NCI-H1105 treated with DMSO at 0.1 percent for 48 hours (cell line): ENCODE measurements at regions not wholly inside any gene's neighbourhood (a gene's known extent, or its start where the extent isn't known, plus 50 kb on each side); places are given as distances from the start of the nearest gene placed in this dataset.
A peak's percentile ranks its signal among the peaks of the same experiment; 100 is the strongest.

ENCODE experiments used
- DNase-seq: peaks from one replicate; lab custom pipeline; 2025; lab: John Stamatoyannopoulos, UW

- DNase-seq, result no peak
These were observed 372.4 kb downstream of the TGFB2 start for GRCh38 chr1:218717575-218717974.

DNA sequence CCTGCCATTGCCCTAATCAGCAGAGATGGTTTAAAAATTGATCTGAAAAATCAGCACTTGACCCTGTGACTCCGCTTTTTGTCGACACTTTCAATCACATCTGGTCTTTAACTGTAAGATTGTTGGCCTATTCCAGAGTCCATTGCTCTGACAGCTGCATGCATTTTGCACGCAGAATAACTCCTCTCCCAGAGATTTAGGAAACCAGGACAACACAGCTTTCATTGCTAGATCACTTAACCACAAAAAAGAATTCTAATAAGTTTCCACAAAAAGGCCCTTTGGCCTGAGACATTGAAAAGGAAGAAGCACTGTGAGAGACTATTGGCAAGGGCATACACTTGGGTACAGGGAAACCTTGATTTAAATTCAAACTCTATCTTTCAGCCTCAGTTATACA lies 373.1 kb downstream of the TGFB2 start:
- DNase-seq, result no peak

GRCh38 chr1:218718977-218719376 lies 373.8 kb downstream of the TGFB2 start:
- no peak for DNase-seq

DNA sequence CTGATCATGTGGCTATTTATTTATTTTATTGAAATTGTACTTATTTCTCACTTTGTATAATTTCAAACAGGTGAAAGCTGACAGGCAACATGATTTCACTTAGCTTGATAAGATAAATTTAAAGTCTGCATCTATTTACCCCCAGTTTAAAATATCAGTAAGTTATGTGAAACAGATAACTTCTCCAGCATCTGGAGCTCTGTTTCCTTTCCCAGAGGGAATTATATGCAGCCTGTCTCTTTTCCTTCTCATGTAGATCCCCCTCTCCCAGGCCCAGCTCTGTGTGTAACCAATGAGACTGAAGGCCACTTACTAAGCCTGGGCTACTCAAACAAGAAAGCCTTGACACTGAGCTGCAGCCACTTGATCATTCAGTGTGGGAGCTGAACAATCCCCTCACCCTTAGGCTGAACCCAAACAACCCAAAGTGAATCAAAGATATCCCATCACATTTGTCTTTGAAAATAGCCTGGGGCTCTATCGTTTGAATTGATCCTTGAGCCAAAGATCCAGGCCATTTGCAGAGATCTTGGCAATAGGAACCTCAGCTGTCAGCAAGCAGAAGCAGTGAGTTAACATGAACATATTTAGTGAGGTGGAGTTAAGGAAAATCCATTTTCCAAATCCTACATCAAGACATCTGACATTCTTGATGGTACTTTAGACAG lies 383.9 kb downstream of the TGFB2 start:
- DNase-seq, result no peak

DNA sequence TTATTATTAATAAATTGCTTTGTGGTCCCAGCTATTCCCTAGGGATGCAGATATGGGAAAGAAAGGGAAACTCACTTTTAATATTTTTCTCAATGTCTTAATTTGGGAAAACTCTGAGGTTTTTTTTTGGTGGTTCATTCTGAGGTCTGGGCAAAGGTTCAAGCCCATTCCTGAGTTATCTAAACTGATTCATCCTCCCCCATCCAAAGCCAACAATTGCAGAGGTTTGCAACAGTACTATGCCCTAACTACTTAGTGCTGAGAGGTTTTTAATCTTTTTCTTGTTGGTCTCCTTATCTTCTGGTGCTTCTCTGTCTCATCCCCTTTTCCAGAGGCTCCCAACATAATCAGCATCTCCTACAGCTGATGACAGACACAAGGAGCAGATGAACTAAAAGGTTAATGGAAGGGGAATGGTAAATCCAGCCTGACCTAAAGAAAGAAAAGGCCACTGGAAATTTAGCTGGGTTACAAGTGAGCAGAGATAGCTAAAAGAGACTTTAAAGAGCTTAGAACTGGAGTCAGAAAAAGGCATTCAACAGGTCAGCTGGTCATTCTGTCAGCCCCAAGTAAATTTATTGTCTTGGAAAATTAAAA lies 390.4 kb downstream of the TGFB2 start:
- no peak for DNase-seq

DNA sequence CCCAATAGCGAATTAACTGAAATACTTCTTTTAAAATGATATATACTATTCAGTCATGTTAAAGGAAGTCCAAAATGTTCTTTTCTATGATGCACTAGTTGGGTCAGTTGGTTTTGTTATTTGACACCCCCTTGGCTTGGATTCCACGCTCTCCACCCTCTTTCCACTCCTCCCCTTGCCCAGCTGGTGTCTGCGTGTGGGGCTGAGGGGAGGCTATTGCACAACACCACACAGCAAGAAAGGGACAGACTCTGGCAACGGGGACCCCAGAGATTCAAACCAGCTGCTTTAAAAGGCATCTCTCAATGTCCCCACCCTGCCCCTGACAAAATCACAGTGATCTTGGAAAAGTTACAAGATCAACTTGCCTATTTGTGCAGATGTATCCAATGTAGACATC lies 394.3 kb downstream of the TGFB2 start:
- no peak for DNase-seq

- DNase-seq, result no peak
These were observed 396.7 kb downstream of the TGFB2 start for GRCh38 chr1:218741852-218742251.

DNA sequence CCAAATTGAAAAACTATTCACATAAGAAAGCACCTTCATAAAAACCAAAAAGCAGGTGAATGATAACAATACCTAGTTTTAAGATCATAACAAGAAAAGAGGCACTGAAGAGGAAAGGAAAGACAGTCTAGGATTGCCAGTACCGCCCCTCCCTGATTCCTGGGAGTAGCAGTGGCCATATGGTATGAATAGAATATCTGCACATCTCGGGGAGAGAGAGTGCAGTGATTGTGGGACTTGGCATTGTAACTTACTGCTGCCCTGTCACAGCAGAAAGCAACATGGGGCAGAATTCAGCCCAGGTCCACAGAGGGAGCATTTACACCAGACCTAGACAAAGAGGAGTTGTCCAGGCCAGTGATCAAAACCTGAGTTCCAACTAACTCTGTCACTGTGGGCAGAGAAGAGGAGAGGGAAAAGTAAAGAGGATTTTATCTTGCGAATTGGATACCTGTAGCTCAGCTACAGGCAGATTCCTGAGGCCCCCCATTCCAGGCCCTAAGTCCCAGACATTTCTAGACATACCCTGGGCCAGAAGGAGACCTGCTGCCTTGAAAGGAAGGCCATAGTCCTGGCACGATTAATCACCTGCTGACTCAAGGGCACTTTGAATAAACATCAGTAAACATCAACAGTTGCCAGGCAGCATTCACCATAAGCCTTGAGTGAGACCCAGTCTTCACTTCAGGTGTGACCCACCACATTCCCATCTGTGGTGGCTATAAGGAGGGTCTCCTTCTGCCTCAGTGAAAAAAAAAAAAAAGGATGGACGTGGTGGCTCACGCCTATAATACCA lies 397.5 kb downstream of the TGFB2 start:
- DNase-seq, result no peak

DNA sequence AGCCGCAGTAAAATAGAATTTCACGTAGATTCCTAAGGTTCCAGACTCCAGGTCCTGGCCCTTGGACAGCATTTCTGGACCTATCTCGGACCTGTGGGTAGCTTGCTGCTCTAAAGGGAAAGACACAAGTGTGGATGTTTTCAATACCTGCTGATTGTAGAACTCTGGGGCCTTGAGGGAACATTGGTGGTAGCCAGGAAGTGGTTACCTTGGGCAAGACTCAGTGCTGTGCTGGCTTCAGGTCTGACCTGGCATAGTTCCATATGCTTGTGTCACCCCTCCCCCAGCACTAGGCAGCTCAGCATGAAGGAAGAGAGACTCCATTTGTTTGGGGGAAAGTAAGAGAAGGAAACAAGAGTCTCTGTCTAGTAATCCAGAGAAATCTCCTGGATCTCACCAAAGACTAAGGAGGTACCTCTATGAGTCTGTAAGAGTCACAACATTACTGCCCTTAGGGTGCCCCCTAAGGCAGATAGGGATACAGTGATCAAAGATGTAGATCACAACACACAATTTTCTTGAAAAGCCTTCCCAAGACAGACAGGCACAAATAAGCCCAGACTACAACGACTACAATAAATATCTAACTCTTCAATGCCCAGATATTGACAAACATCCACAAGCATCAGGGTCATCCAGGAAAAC lies 398.8 kb downstream of the TGFB2 start:
- no peak for DNase-seq

- no peak for DNase-seq
These were observed 402.9 kb downstream of the TGFB2 start for GRCh38 chr1:218748071-218748470.

DNA sequence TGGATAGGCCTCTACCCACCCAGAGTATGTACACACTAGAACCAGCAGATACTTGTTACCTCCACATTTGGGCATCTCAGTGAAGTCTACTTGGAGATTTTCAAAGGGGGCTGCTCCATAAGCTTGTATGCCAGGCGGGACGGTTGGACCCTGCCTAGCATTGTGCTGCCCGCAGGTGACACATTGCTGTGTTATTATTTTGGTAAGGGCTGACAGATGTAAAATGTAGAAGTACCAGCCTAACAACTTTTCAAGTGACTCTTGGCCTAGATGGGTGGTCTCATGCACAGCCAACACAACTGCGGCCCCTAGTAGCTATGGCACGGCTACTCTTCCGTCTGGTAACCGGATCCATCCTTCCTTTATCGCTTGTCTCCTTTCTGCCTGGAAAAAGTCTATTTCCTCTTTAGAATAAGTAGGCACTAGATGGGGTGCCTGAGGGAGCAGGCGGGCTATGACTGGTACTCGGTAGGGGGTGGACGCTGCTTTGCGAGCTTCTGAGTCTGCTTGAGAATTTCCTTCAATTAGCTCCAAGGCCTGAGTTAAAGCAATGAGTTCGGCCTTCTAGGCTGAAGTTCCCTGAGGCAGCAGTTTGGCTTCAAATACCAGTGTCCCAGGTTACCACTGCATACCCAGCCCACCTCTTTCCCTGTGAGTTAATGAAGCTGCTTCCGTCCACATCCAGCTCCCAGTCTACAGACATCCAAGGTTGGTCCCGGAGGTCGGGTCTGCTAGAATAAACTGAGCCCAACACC lies 405.3 kb downstream of the TGFB2 start:
- DNase-seq, result no peak

DNA sequence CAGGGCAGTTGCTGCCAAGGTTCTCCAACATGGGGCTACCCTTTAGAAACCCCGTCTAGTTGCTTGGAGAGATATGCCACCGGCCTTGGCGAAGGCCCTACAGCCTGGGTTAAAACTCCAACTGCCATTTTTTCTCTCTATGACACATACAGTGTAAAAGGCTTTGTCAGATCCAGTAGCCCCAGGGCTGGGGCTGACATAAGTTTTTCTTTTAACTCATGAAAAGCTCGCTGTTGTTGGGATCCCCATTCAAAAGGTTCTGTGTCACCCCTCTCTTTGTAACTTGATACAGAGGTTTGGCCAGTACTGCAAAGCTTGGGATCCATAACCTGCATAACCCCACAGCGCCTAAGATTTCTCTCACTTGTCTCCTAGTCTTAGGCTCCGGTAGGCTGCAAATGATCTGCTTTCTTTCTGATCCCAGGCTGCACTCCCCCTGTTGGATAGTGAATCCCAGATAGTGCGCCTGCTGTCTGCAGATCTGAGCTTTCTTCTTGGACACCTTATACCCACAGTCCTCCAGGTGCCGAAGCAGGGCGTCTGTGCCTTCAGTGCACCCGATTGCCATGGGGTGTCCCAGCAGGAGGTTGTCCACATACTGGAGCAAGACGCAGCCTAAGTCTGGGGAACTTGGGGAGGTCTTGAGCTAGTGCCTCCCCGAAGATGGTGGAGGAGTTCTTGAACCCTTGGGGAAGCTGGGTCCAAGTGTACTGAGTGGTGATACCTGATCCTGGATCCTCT lies 406.2 kb downstream of the TGFB2 start:
- no peak for DNase-seq

DNA sequence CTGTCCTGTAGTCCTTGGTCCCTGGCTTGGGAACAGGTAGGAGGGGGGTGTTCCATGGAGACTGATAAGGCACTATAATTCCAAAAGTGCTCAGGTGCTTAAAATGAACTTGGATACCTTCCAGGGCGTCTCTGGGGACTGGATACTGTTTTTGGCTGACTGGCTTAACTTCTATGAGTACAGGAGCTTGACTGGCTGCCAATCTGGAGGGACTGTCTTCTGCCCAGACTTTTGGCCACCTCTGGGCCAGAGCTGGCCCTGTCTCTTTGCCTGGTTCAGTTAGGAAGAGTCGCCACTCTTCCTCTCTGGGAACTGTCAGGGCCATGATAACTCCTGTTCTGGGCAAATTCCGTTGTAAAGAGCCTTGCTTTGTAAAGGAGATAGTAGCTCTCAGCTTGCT lies 407.0 kb downstream of the TGFB2 start:
- peak; percentile 20 for DNase-seq

DNA sequence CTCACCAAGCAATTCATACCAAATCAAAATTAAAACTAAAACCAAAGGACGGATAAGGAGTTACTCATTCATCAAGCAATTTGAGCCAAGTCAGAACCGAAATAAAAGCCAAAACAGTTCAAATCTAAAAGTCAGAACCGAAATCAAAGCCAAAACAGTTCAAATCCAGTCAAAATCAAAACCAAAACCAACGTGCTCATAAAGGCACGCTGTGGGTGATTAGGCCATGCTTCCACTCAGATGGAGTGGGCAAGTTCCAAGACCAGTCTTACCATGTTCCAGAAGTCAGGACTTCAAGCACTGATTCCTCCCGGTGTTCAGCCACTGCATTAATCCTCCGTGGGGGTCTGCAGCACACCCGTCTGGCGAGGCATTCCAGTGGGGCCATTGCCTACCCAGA lies 409.3 kb downstream of the TGFB2 start:
- no peak for DNase-seq

- no peak for DNase-seq
These were observed 410.0 kb downstream of the TGFB2 start for GRCh38 chr1:218755128-218755527.

DNA sequence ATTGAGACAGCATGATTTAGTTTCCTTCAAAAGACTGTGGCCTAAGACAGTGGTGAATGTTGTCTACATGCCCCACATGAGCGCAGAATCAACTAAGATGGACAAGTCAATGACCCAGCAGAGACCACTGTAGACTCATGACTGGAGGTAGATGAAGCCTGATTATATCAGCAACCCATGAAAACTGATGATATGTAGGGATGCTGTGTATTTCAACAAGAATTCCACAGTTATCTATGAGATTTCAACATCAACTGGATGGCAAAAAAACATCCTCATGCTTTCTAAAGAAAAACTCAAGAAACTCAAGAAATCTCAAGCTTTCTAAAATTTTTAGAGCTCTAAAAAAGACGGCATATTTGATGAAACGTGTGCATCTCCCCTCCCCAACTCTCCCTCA lies 413.9 kb upstream of the LYPLAL1 start:
- DNase-seq, result no peak

- DNase-seq, result no peak
These were observed 412.8 kb upstream of the LYPLAL1 start for GRCh38 chr1:218760601-218761570.

DNA sequence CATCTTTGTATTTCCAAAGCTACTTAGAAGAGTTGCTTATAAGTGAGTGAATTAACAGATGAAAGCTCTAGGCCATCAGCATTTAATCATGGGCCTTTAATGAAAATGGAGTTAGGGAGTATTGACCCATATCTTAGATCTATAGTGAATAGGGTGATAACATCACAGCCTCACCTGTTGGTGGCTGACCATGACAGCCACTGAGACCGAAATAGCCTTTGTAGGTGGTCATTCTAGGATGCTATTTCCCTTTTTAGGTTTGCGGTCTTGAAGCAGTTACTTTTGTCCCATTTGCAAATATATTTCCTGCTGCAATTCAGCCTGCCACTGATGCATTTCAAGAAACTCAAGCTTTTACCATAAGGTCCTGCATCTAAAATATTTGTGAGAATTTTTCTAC lies 410.1 kb upstream of the LYPLAL1 start:
- no peak for DNase-seq

DNA sequence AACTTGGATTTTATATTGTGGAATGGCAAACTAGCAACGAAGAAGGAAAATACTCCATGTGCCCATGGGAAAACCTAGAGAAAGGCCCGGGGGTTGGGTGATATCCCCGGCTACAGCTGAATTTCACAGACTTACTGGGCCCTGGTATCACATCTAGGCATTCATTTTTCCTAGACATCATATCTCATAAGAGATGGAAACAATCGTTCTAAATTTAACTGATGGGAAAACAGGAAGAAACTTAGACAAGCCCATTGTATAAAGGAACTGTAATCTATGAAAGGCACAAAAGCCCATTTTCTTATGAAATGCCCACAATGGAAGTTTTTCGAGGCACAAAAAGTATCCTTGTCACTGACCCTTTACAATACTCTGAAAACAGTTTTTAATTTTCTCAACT lies 407.9 kb upstream of the LYPLAL1 start:
- DNase-seq, result no peak

DNA sequence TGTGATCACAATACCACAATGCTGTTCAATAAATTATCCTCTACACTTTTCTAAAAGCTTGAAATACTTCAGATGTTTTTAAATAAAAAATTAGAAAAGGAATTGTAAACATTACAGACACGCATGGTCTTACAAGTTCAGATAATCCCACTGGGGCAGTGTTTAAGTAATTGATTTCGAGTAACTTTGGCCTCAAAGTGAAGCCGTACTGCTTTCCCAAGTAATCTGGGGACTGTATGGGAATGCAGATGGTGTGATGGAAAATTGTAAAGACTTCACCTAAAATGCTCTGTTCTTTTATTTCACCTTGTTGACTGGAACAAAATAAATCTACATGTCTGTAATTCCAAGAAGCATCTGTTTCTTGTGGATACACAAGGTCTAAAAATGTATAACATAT lies 401.7 kb upstream of the LYPLAL1 start:
- no peak for DNase-seq
